ENCODE measurements at regions not wholly inside any gene's neighbourhood (a gene's known extent, or its start where the extent isn't known, plus 50 kb on each side); places are given as distances from the start of the nearest gene placed in this dataset.

DNA sequence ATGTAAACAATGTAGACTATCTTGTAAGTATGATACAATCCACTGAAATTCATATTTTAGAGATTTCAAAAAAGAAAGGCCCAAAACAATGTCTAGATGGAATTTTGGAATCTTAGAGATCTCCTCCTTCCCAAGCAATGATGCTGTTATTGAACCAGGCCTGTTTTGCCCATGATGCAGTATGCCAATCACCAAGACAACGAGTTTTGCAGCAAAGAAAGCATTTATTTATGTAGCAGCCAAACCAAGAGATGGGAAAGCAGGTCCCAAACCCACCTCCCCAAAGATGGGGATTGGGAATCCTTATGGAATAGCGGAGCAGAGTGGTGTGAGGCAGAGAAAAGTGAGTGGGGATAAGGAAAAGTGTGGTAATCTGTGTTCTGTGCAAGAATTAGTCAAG is 197.8 kb upstream of the NT5E start:
- TF ChIP-seq POLR2A (IDR thresholded peaks at IDR 0.05) = no peak
- TF ChIP-seq, protein P1, sequence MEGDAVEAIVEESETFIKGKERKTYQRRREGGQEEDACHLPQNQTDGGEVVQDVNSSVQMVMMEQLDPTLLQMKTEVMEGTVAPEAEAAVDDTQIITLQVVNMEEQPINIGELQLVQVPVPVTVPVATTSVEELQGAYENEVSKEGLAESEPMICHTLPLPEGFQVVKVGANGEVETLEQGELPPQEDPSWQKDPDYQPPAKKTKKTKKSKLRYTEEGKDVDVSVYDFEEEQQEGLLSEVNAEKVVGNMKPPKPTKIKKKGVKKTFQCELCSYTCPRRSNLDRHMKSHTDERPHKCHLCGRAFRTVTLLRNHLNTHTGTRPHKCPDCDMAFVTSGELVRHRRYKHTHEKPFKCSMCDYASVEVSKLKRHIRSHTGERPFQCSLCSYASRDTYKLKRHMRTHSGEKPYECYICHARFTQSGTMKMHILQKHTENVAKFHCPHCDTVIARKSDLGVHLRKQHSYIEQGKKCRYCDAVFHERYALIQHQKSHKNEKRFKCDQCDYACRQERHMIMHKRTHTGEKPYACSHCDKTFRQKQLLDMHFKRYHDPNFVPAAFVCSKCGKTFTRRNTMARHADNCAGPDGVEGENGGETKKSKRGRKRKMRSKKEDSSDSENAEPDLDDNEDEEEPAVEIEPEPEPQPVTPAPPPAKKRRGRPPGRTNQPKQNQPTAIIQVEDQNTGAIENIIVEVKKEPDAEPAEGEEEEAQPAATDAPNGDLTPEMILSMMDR (IDR thresholded peaks at IDR 0.05) = no peak
- 55 to 62% (median 57%) methylated on average over 2 of the region's 2 CpGs for WGBS, 4 donors
- intact Hi-C loops (cut with DNase I) = no loop called here
- no peak overlapping the region for H3K27ac ChIP-seq
- H3K27me3 ChIP-seq = no peaks in the 10 kb centered on the region
- no peaks in the 10 kb centered on the region for H3K36me3 ChIP-seq (replicated peaks in 1 of 2)
- H3K9me3 ChIP-seq (replicated peaks in 1 of 3) = no peaks in the 10 kb centered on the region
- DNase-seq = no peak
- no peaks in the 10 kb centered on the region for H3K4me1 ChIP-seq (replicated peaks in 1 of 2)
- H3K4me3 ChIP-seq = no peak overlapping the region

DNA sequence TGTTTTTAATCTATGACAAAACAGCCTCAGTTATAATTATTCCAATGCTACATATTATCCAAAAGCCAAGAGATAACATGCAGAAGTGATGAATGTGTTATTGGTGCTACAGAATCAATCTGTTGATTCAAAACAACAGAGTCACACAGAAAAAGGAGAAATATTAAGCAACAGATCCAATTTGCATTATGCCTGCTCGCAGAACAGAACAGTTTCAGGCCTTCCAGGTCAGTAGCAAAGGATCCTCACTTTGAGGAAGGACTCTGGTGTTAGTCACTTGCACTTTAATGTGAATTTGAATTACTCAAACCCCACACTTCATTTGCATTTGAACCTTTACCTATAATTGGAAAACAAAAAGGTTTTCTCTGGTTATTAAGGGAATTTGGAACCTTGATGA is 198.6 kb upstream of the NT5E start:
- intact Hi-C loops (cut with DNase I) = no loop called here
- Histone ChIP-seq H3K4me1 (replicated peaks in 1 of 2) (no peaks in the 10 kb centered on the region), H3K4me3 (no peak overlapping the region), H3K27me3 (no peaks in the 10 kb centered on the region), H3K9me3 (replicated peaks in 1 of 3) (no peaks in the 10 kb centered on the region), H3K27ac (no peak overlapping the region), H3K36me3 (replicated peaks in 1 of 2) (no peaks in the 10 kb centered on the region)
- no peak for DNase-seq
- TF ChIP-seq, protein P1 (IDR thresholded peaks at IDR 0.05) = no peak
- TF ChIP-seq POLR2A (IDR thresholded peaks at IDR 0.05) = no peak
- WGBS, 4 donors = 53 to 75% (median 63%) methylated on average over 1 of the region's 1 CpG

DNA sequence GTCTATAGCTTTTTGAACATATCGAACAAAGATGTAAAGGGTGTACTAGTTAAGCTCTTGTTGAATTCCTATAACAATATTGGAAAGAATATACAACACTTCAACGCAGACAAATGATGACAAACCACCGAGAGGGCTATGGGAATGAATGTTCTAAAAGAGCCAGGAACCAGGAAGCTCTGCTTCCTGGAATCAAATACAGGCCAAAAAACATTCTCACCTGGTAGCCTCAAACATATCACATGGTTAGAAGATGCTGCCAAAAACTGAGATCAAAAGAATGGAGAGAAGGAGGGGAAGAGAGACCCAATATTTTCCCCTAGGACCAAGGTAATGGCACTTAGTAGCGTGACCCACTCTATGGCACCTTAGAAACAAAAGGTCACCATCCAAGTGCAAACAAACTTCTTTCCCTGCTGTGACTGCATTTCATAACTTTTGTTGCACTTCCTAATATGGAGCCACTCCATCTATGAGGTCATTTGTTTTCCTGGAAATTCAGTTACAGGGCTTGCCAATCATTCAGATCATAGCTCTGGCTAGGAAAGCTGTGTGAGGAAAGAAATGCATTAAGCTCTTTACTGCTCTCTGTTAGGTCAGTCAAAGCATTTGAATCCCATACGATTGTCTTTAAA is 199.2 kb upstream of the NT5E start:
- H3K4me1 ChIP-seq (replicated peaks in 1 of 2) = no peaks in the 10 kb centered on the region
- TF ChIP-seq POLR2A (IDR thresholded peaks at IDR 0.05) = no peak
- TF ChIP-seq, protein P1 (IDR thresholded peaks at IDR 0.05) = no peak
- no peak overlapping the region for H3K27ac ChIP-seq
- no peaks in the 10 kb centered on the region for H3K27me3 ChIP-seq
- WGBS, 4 donors = 69 to 71% (median 69%) methylated on average over 5 of the region's 5 CpGs
- DNase-seq = no peak
- intact Hi-C loops (cut with DNase I) = no loop called here
- H3K36me3 ChIP-seq (replicated peaks in 1 of 2) = no peaks in the 10 kb centered on the region
- no peak overlapping the region for H3K4me3 ChIP-seq
- no peaks in the 10 kb centered on the region for H3K9me3 ChIP-seq (replicated peaks in 1 of 3)

DNA sequence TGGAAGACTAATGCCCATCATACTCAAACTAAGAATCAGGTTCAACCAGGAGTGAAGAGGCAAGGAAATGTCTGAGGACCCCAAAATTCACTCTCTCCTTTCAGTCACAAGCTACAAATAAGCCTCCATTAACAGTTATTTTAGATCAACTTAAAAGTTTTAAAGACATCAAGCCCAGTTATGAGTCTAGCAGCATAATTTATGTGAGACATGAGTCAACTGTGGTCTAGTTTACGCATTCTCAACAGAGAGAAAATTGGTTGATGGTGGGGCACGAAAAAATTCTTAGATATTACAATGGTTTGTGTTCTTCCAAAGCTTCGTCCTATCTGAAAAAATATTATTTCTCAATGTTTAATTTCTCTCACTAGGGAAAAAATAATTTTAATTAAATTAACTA is 204.9 kb upstream of the NT5E start:
- 68 to 78% (median 71%) methylated on average over 3 of the region's 3 CpGs for WGBS, 4 donors
- H3K36me3 ChIP-seq (replicated peaks in 1 of 2) = no peaks in the 10 kb centered on the region
- no peaks in the 10 kb centered on the region for H3K4me1 ChIP-seq (replicated peaks in 1 of 2)
- no peak overlapping the region for H3K27ac ChIP-seq
- TF ChIP-seq, protein P1 (IDR thresholded peaks at IDR 0.05) = no peak
- no peak for TF ChIP-seq POLR2A (IDR thresholded peaks at IDR 0.05)
- no peaks in the 10 kb centered on the region for H3K9me3 ChIP-seq (replicated peaks in 1 of 3)
- H3K4me3 ChIP-seq = no peak overlapping the region
- no peaks in the 10 kb centered on the region for H3K27me3 ChIP-seq
- no peak for DNase-seq
- intact Hi-C loops (cut with DNase I) = no loop called here
